ENCODE measurements at regions not wholly inside any gene's neighbourhood (a gene's known extent, or its start where the extent isn't known, plus 50 kb on each side); places are given as distances from the start of the nearest gene placed in this dataset.

DNA sequence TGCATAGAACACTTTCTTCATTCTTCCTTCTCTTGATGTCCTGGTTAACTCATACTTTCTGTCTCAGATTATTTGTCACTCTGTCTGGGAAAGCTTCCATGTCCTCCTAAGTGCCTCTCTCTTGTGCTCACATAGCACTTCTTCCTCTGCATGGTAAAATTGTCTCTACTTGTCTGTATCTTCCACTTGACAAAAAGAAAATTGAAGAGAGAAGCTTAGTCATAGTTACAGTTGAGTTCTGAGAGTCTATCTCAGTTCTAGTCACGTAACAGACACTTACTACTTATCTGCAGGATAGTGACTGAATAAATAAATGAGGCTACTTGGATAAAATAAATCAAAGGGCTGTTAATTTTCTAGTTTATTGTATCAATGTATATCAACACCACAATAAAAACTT lies 458.1 kb downstream of the HTR7 start:
- TF ChIP-seq, protein P1, sequence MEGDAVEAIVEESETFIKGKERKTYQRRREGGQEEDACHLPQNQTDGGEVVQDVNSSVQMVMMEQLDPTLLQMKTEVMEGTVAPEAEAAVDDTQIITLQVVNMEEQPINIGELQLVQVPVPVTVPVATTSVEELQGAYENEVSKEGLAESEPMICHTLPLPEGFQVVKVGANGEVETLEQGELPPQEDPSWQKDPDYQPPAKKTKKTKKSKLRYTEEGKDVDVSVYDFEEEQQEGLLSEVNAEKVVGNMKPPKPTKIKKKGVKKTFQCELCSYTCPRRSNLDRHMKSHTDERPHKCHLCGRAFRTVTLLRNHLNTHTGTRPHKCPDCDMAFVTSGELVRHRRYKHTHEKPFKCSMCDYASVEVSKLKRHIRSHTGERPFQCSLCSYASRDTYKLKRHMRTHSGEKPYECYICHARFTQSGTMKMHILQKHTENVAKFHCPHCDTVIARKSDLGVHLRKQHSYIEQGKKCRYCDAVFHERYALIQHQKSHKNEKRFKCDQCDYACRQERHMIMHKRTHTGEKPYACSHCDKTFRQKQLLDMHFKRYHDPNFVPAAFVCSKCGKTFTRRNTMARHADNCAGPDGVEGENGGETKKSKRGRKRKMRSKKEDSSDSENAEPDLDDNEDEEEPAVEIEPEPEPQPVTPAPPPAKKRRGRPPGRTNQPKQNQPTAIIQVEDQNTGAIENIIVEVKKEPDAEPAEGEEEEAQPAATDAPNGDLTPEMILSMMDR (IDR thresholded peaks at IDR 0.05; ENCODE audit: unreplicated experiment in 3 of 3), result no peak
- no peak overlapping the region for H3K27ac Mint-ChIP-seq

DNA sequence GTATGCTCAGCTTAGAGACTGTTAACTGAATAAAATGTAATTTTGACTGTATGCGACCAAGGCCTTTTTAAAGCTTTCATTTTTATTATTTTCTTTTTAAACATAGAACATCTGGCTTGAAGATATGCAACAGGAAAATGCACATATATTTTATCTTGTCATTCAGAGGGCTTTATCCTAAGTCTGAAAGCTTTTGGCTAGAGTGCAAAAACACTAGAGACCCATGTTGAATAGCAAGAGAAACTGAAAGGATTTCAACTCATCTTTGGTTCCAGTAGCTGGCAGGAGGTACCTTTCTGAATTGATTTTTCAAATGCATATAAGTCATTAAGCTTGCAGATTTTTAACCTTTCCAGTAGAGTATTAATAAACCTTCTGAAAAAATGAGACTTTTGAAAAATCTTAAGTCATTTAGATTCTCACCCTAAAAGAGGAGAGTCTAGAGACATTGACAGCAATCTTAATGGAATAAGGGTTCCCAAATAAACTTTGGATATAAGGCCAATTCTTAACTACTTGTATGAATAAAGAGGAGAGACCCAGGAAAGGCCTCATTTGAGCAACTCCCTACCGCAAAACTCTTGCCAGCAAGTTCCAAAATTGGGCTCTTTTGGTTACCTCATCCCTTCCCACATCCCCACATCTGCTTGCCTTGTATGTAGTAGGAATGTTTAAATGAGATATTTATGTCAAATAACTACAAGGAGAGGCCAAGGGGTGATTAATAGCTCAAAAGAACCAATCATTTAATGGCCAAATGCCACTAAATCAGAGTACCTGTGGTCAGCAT lies 454.4 kb downstream of the HTR7 start:
- TF ChIP-seq, protein P1 (IDR thresholded peaks at IDR 0.05; ENCODE audit: unreplicated experiment in 3 of 3), result no peak
- no peaks in the 10 kb centered on the region for H3K36me3 Mint-ChIP-seq (ENCODE audit: low read depth)
- H3K27me3 Mint-ChIP-seq (ENCODE audit: low read depth), result no peaks in the 10 kb centered on the region
- H3K4me1 Mint-ChIP-seq, result peaks cover 13% of the 10 kb centered on the region
- peak overlapping the region; percentile 77 to 86 (median 82) for H3K27ac Mint-ChIP-seq
- H3K4me3 Mint-ChIP-seq, result no peak overlapping the region
- H3K9me3 Mint-ChIP-seq, result no peaks in the 10 kb centered on the region

More for the DNA sequence above, 458.1 kb downstream of the HTR7 start:
- Mint-ChIP-seq H3K9me3 (no peaks in the 10 kb centered on the region), H3K36me3 (ENCODE audit: low read depth) (no peaks in the 10 kb centered on the region), H3K27me3 (ENCODE audit: low read depth) (no peaks in the 10 kb centered on the region), H3K4me3 (no peak overlapping the region), H3K4me1 (peaks cover 13% of the 10 kb centered on the region)

DNA sequence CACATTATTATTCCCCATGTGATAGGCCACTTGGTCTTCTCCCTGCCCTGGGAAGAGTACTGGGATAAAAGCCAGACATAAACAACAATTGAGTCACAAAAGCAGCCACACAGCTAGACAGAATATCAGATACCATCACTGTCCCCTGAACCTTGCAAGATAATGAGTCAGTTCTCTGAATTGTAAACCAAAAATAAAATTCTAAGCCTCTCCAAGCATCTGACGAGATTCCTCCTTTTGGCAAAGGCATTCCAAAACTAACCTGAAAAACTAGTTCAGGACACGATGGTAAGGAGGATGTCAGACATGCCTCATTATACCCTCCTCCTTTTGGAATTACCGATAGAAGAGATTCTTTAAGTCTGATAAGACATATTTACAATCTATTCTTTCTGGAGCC lies 450.7 kb downstream of the HTR7 start:
- no peak overlapping the region for H3K27ac Mint-ChIP-seq
- peaks cover 5% of the 10 kb centered on the region for H3K9me3 Mint-ChIP-seq
- H3K4me1 Mint-ChIP-seq, result peaks cover 13% of the 10 kb centered on the region
- no peak overlapping the region for H3K4me3 Mint-ChIP-seq
- no peaks in the 10 kb centered on the region for H3K27me3 Mint-ChIP-seq (ENCODE audit: low read depth)
- peaks cover 3% of the 10 kb centered on the region for H3K36me3 Mint-ChIP-seq (ENCODE audit: low read depth)
- TF ChIP-seq, protein P1 (IDR thresholded peaks at IDR 0.05; ENCODE audit: unreplicated experiment in 3 of 3), result no peak

DNA sequence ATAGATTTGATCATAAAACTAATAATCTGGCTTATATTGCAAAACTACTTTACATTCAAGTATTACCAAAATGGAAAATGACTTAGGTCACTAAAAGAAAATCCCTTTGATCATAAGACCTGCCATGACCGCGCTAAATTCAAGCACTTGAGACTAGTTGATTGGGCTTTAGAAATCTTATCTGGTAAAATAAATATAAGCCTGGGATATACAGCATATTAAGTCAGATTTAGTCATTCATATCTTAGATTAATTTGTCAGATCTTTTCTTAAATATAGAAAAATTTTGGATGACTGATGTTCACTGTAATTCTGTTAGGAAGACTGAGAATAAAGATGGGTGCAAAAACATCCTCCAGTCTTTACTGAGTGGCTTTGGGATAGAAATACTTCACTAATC lies 450.0 kb downstream of the HTR7 start:
- H3K4me3 Mint-ChIP-seq, result no peak overlapping the region
- H3K9me3 Mint-ChIP-seq, result peaks cover 8% of the 10 kb centered on the region
- peaks cover 10% of the 10 kb centered on the region for H3K4me1 Mint-ChIP-seq
- peaks cover 3% of the 10 kb centered on the region for H3K36me3 Mint-ChIP-seq (ENCODE audit: low read depth)
- no peaks in the 10 kb centered on the region for H3K27me3 Mint-ChIP-seq (ENCODE audit: low read depth)
- TF ChIP-seq, protein P1 (IDR thresholded peaks at IDR 0.05; ENCODE audit: unreplicated experiment in 3 of 3), result no peak
- H3K27ac Mint-ChIP-seq, result no peak overlapping the region

DNA sequence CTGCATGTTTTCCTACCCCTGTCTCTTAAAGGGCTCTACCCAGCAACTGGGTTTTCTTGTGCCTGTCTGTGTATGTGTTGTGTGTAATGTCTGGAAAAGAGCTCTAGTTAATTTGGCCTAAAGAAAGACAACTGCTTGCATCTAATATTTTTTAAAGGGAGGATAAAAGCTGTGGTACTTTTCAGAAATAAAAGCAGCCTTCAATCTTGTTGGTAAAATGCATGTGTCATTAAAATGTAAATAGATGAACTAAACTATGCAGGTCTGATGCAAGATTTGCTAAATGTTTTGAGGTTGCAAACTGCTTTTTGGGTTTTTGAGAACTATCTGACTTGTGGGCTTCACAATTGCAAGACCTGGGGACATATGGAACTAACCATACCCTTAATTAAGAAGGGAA lies 445.3 kb downstream of the HTR7 start:
- TF ChIP-seq, protein P1 (IDR thresholded peaks at IDR 0.05; ENCODE audit: unreplicated experiment in 3 of 3), result no peak
- H3K27ac Mint-ChIP-seq, result no peak overlapping the region
- no peak overlapping the region for H3K4me3 Mint-ChIP-seq
- H3K9me3 Mint-ChIP-seq, result peaks cover 8% of the 10 kb centered on the region
- H3K27me3 Mint-ChIP-seq (ENCODE audit: low read depth), result no peaks in the 10 kb centered on the region
- H3K36me3 Mint-ChIP-seq (ENCODE audit: low read depth), result peaks cover 3% of the 10 kb centered on the region
- H3K4me1 Mint-ChIP-seq, result no peaks in the 10 kb centered on the region

DNA sequence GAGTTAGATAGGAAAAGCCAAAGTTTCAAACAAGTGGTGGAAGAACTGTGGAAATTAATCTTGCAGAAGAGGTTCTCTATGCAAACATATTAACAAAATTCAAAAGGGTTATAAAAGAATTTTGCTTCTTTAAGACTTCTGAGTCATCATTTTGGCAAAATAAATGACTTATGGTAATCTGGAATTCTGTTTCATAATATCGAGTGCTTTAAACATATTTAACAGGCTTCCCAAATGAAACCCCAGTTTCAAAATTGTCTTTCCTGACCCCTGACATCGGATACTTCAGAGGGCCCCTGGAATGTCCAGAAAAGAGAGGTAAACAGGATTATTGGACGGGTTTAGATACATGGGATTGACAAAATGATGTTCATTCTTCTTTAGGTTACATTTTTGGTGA lies 444.6 kb downstream of the HTR7 start:
- peaks cover 8% of the 10 kb centered on the region for H3K9me3 Mint-ChIP-seq
- no peaks in the 10 kb centered on the region for H3K27me3 Mint-ChIP-seq (ENCODE audit: low read depth)
- H3K4me1 Mint-ChIP-seq, result no peaks in the 10 kb centered on the region
- TF ChIP-seq, protein P1 (IDR thresholded peaks at IDR 0.05; ENCODE audit: unreplicated experiment in 3 of 3), result no peak
- H3K27ac Mint-ChIP-seq, result no peak overlapping the region
- H3K36me3 Mint-ChIP-seq (ENCODE audit: low read depth), result peaks cover 3% of the 10 kb centered on the region
- no peak overlapping the region for H3K4me3 Mint-ChIP-seq
